ENCODE measurements at regions not wholly inside any gene's neighbourhood (a gene's known extent, or its start where the extent isn't known, plus 50 kb on each side); places are given as distances from the start of the nearest gene placed in this dataset.

- TF ChIP-seq, protein P1, sequence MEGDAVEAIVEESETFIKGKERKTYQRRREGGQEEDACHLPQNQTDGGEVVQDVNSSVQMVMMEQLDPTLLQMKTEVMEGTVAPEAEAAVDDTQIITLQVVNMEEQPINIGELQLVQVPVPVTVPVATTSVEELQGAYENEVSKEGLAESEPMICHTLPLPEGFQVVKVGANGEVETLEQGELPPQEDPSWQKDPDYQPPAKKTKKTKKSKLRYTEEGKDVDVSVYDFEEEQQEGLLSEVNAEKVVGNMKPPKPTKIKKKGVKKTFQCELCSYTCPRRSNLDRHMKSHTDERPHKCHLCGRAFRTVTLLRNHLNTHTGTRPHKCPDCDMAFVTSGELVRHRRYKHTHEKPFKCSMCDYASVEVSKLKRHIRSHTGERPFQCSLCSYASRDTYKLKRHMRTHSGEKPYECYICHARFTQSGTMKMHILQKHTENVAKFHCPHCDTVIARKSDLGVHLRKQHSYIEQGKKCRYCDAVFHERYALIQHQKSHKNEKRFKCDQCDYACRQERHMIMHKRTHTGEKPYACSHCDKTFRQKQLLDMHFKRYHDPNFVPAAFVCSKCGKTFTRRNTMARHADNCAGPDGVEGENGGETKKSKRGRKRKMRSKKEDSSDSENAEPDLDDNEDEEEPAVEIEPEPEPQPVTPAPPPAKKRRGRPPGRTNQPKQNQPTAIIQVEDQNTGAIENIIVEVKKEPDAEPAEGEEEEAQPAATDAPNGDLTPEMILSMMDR (IDR thresholded peaks at IDR 0.05), result no peak
- intact Hi-C loops (cut with DNase I; ENCODE audit: low total_unique reads), result no loop called here
- no peaks in the 10 kb centered on the region for H3K9me3 ChIP-seq
- H3K36me3 ChIP-seq, result no peaks in the 10 kb centered on the region
- no peak overlapping the region for H3K4me3 ChIP-seq
- no peaks in the 10 kb centered on the region for H3K4me1 ChIP-seq
- DNase-seq, result peak in 1 of 2 donors; percentile 11
- peaks cover 0 to 22% of the 10 kb centered on the region in 2 donors for H3K27me3 ChIP-seq
- H3K27ac ChIP-seq, result no peak overlapping the region
Measured at GRCh38 chr22:22803285-22803853, 84.2 kb upstream of the IGLL5 start.

DNA sequence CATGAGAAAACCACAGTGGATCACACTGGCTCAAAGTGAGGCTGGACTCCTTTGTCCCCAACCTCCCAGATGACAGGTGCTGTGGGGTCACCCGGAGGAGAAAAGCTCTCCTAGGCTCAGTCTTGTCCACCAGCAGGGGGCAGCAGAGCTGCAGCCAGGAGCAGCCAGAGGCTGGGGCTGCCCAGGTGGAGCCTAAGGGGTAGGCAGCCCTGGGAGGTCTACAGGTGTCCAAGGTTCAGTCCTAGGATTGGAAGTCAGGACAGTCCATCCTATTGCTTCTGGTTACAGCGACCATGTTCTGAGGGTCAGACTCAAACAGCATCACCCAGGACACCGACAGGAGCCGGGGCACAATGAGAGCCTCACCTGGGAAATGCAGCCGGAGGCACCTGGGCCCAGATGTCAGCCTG lies 77.6 kb upstream of the IGLL5 start:
- intact Hi-C loops (cut with DNase I; ENCODE audit: low total_unique reads), result no loop called here
- Histone ChIP-seq H3K36me3 (no peaks in the 10 kb centered on the region), H3K27me3 (peaks cover 0 to 2% of the 10 kb centered on the region in 2 donors), H3K9me3 (no peaks in the 10 kb centered on the region), H3K27ac (no peak overlapping the region), H3K4me3 (no peak overlapping the region), H3K4me1 (no peaks in the 10 kb centered on the region)
- DNase-seq, result peak in 1 of 2 donors; percentile 60
- TF ChIP-seq, protein P1 (IDR thresholded peaks at IDR 0.05), result peak; percentile 29 to 37

GRCh38 chr22:22810471-22810870 lies 77.1 kb upstream of the IGLL5 start:
- Histone ChIP-seq H3K9me3 (no peaks in the 10 kb centered on the region), H3K4me3 (no peak overlapping the region), H3K36me3 (no peaks in the 10 kb centered on the region), H3K4me1 (no peaks in the 10 kb centered on the region), H3K27ac (no peak overlapping the region), H3K27me3 (peaks cover 0 to 4% of the 10 kb centered on the region in 2 donors)
- TF ChIP-seq, protein P1 (IDR thresholded peaks at IDR 0.05), result no peak
- intact Hi-C loops (cut with DNase I; ENCODE audit: low total_unique reads), result no loop called here
- peak in 1 of 2 donors; percentile 47 for DNase-seq

DNA sequence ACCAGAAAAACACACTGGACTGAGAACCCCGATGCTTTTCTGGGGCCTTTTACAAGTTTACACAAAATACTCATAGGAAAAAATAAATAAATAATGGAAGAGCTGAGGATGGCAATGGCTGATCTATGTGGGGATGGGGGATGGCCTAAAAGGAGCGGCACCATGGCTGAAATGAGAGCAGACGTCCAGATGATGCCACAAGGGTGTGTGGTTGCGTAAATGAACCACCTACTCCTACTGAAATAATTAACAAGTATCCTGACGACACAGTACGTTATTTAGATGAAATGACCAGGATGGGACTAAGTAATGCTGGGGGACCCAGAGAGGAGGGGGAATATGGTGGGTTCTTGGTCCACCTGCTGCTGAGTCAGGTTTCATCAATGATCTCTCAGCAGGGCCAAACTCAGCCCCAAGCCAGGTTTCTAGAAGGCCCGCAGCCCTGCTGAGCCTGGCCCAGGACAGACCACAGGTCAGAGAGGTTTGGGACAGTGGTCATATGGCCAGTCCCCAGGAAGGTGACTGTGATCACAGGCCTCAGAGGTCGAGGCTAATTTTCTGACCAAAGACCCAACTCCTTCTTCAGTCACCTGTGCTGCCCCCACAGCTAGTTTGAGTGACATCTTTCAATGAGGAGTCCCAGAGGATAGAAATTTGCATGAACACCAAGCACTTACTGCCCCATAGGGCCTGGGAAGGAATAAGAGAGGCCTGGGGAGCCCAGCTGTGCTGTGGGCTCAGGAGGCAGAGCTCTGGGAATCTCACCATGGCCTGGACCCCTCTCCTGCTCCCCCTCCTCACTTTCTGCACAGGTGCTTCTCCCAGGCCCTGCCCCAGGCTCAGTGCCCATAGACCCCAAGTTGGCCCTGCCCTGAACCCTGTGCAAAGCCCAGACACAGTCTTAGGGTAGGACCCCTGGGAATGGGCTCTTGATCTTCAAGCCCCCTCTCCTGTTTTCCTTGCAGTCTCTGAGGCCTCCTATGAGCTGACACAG lies 76.3 kb upstream of the IGLL5 start:
- Histone ChIP-seq H3K4me3 (no peak overlapping the region), H3K9me3 (no peaks in the 10 kb centered on the region), H3K27me3 (peaks cover 0 to 4% of the 10 kb centered on the region in 2 donors), H3K36me3 (no peaks in the 10 kb centered on the region), H3K27ac (no peak overlapping the region), H3K4me1 (no peaks in the 10 kb centered on the region)
- intact Hi-C loops (cut with DNase I; ENCODE audit: low total_unique reads), result no loop called here
- TF ChIP-seq, protein P1 (IDR thresholded peaks at IDR 0.05), result no peak
- DNase-seq, result no peak

DNA sequence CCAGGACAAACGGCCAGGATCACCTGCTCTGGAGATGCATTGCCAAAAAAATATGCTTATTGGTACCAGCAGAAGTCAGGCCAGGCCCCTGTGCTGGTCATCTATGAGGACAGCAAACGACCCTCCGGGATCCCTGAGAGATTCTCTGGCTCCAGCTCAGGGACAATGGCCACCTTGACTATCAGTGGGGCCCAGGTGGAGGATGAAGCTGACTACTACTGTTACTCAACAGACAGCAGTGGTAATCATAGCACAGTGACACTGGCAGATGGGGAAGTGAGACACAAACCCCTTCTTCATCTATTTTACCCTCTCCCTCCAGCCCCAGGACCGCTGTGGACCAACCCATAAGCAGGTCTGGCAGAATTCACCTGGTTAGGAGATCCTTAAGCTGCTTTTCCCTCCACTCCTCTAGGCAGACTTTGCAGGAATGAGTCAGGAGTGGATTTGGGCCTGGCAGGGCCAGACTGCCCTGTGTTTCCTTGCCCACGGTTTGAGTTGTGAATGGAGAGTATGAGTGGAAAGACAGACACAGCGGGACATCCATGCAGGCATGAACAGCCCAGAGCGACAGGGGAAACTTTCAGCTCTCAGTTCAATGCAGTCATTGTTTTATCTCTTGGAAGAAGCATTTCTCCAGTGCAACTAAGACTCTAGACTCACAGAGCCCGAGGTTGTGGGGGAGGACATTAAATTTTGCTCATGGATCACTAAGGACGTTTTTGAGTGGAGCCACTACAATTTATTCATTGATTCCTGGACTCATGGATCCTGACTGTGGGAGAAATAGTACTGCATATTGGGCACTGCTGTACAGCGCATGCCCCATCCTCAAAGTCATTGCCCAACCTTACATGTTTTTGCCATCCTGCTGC lies 75.3 kb upstream of the IGLL5 start:
- H3K4me3 ChIP-seq, result no peak overlapping the region
- DNase-seq, result no peak
- no peaks in the 10 kb centered on the region for H3K9me3 ChIP-seq
- H3K4me1 ChIP-seq, result no peaks in the 10 kb centered on the region
- TF ChIP-seq, protein P1 (IDR thresholded peaks at IDR 0.05), result no peak
- peaks cover 0 to 2% of the 10 kb centered on the region in 2 donors for H3K27me3 ChIP-seq
- H3K27ac ChIP-seq, result no peak overlapping the region
- intact Hi-C loops (cut with DNase I; ENCODE audit: low total_unique reads), result no loop called here
- H3K36me3 ChIP-seq, result no peaks in the 10 kb centered on the region
